Small intestine (tissue), 7 donors: ENCODE measurements at regions not wholly inside any gene's neighbourhood (a gene's known extent, or its start where the extent isn't known, plus 50 kb on each side); places are given as distances from the start of the nearest gene placed in this dataset.
A peak's percentile ranks its signal among the peaks of the same experiment; 100 is the strongest.
"Not testable (repeated sequence)": the region's sequence is repeated elsewhere in the genome, so short reads cannot be mapped to it uniquely, and the experiment has no call there.

Source experiments
- DNase-seq, 2 donors: peaks; one replicate each; pipeline versions ENCODE4 v3.0.0 to v3.0.0-alpha.2; 2013
- FAIRE-seq: peaks from 2 replicates; lab custom pipeline; 2012; peaks lifted over from hg19 to GRCh38; lab: Jason Lieb, UNC
- H3K27ac ChIP-seq, 3 donors: one replicate each; pipeline ENCODE4 v1.5.1; 2013; ENCODE audit warnings: low read length in 2 of 3, mild to moderate bottlenecking in 2 of 3, control low read depth in 1 of 3, inconsistent platforms in 1 of 3, low read depth in 1 of 3, moderate library complexity in 1 of 3
- H3K27me3 ChIP-seq, 3 donors: one replicate each; pipeline ENCODE4 v1.6.1; 2013; ENCODE audit warnings: low read length in 3 of 3, inconsistent platforms in 1 of 3; ENCODE audit not compliant: control insufficient read depth in 3 of 3, insufficient read depth in 3 of 3
- H3K36me3 ChIP-seq, 3 donors: one replicate each; pipeline ENCODE4 v1.6.1; 2013; ENCODE audit warnings: low read length in 3 of 3, inconsistent platforms in 1 of 3, low read depth in 1 of 3, mild to moderate bottlenecking in 1 of 3, moderate library complexity in 1 of 3; ENCODE audit not compliant: control insufficient read depth in 3 of 3, insufficient read depth in 2 of 3
- H3K4me1 ChIP-seq, 3 donors: one replicate each; pipeline ENCODE4 v1.6.1; 2013; ENCODE audit warnings: low read length in 2 of 3, inconsistent platforms in 1 of 3, low read depth in 1 of 3, mild to moderate bottlenecking in 1 of 3, moderate library complexity in 1 of 3; ENCODE audit not compliant: control insufficient read depth in 3 of 3, insufficient read depth in 2 of 3
- H3K4me3 ChIP-seq, 3 donors: one replicate each; pipeline ENCODE4 v1.5.1; 2013; ENCODE audit warnings: low read length in 3 of 3, control low read depth in 1 of 3, inconsistent platforms in 1 of 3, low read depth in 1 of 3, mild to moderate bottlenecking in 1 of 3, moderate library complexity in 1 of 3
- H3K9me3 ChIP-seq, 2 donors: one replicate each; pipeline ENCODE4 v1.6.1; 2013; ENCODE audit warnings: low read depth in 1 of 2, low read length in 1 of 2; ENCODE audit not compliant: control insufficient read depth in 2 of 2, insufficient read depth in 1 of 2
- WGBS, 3 donors: extraction: QIAGEN DNeasy Blood & Tissue Kit; methylation state at CpG; one replicate each; pipeline ENCODE4 v1.1.7; 2013; 5-methylcytosine and 5-hydroxymethylcytosine counted together
- donor health status: healthy with polysubstance abuse.
- donor health status: control.
- donor health status: control.
- donor health status: Bipolar disorder and iron deficiency.
- donor health status: healthy.

DNA sequence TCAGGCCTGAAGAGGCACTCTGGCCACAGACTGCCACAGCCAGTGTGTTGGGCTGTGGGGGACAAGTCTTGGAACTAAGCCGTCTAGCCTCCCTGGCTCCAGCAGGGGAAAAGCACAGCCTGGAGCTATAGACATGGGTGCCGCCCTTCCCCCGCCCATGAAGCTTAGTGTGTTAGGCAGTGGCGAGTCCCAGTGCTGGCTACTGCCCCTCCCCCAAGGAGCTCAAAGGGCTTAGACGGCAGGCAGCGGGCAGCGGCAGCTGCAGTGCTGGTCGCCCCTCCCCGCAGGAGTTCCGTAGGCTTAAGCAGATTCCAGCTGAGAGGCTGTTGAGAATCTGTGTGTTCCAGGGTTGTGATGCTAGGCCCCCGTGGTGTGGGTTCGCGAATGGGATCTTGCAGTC, 135.8 kb upstream of the RORA start:
- no peak overlapping the region for H3K4me3 ChIP-seq
- H3K27ac ChIP-seq: no peak overlapping the region
- H3K36me3 ChIP-seq: no peaks in the 10 kb centered on the region
- DNase-seq: no peak
- no peak for FAIRE-seq
- WGBS, 3 donors: 41 to 51% (median 46%) methylated on average over 13 of the region's 13 CpGs
- no peaks in the 10 kb centered on the region for H3K4me1 ChIP-seq
- no peaks in the 10 kb centered on the region for H3K9me3 ChIP-seq
- H3K27me3 ChIP-seq: peaks cover 0 to 8% (median 0%) of the 10 kb centered on the region in 3 donors

DNA sequence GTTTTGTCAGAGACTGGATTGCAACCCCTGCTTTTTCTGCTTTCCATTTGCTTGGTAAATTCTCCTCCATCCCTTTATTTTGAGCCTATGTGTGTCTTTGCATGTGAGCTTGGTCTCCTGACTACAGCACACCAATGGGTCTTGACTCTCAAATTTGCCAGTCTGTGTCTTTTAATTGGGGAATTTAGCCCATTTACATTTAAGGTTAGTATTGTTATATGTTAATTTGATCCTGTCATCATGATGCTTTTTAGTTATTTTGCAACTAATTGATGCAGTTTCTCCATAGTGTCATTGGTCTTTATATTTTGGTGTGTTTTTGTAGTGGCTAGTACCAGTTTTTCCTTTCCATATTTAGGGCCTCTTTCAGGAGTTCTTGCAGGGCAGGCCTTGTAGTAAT, 133.8 kb upstream of the RORA start:
- H3K4me3 ChIP-seq, H3K27me3 ChIP-seq, H3K36me3 ChIP-seq, H3K27ac ChIP-seq, H3K9me3 ChIP-seq, FAIRE-seq, DNase-seq, H3K4me1 ChIP-seq: not testable (repeated sequence)

DNA sequence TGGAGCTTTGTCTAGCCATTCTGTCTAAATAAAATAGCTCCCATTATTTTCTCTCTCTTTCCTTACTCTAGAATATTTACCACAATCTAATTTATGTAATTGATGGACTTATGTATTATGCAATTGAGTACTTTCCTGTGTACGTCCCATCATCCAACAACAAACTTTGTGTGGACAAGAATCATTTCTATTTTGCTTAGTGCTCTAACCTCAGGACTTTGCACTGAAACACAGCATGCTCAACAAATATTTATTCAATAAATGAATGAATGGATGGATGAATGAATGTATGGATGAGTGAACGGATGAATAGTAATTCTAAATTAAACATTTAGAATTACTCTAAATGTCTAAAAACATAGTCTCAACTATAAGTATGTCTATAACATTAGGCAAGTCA, 115.2 kb upstream of the RORA start:
- Histone ChIP-seq H3K27ac (no peak overlapping the region), H3K27me3 (peaks cover 0 to 2% (median 0%) of the 10 kb centered on the region in 3 donors), H3K36me3 (no peaks in the 10 kb centered on the region), H3K4me3 (no peak overlapping the region), H3K9me3 (no peaks in the 10 kb centered on the region), H3K4me1 (no peaks in the 10 kb centered on the region)
- FAIRE-seq (no peak), DNase-seq (no peak)
- 73 to 82% (median 77%) methylated on average over 2 of the region's 2 CpGs for WGBS, 3 donors

DNA sequence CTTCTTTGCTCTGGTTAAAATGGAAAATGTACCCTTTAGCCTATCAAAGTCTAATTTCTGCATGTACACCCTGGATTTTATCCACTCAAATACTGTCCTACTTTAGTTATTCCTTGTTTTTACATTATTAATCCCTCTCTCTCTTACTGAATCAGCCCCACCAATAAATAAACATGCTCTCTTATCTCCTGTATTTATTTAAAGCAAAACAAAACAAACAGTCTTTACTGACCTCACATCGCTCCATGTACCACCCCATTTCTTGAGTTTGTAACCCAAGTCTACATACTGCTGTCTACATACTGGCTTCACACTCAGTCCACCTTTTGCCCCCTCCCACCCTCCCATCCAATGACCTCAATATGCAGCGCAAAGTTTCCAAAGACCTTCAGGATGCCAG, 113.3 kb upstream of the RORA start:
- DNase-seq: no peak
- H3K27me3 ChIP-seq: peaks cover 0 to 2% (median 0%) of the 10 kb centered on the region in 3 donors
- H3K9me3 ChIP-seq: no peaks in the 10 kb centered on the region
- no peak overlapping the region for H3K27ac ChIP-seq
- 61 to 83% (median 77%) methylated on average over 2 of the region's 2 CpGs for WGBS, 3 donors
- H3K36me3 ChIP-seq: no peaks in the 10 kb centered on the region
- no peaks in the 10 kb centered on the region for H3K4me1 ChIP-seq
- FAIRE-seq: no peak
- no peak overlapping the region for H3K4me3 ChIP-seq

DNA sequence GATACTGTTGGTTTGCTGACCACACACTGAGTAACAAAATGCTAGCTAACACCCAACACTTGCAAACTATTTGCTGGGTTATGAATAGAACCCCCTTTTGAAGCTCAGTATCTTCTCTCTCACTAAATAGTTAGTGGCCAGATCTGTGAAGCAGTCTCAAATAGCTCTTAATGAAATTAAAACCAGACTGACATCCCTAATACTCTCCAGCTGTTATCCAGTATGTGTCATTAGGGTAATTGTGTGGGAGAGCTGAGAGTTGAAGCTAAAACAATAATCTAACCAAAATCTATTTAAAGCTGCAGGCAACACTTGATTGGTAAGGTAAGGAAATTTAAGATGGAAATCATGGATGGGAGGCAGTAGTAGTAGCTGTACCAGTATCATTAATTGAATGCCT, 110.4 kb upstream of the RORA start:
- Histone ChIP-seq H3K27ac (no peak overlapping the region), H3K27me3 (peaks cover 0 to 2% (median 0%) of the 10 kb centered on the region in 3 donors), H3K4me3 (no peak overlapping the region), H3K4me1 (no peaks in the 10 kb centered on the region), H3K9me3 (peaks cover 0 to 4% of the 10 kb centered on the region in 2 donors), H3K36me3 (no peaks in the 10 kb centered on the region)
- DNase-seq (no peak), FAIRE-seq (no peak)

DNA sequence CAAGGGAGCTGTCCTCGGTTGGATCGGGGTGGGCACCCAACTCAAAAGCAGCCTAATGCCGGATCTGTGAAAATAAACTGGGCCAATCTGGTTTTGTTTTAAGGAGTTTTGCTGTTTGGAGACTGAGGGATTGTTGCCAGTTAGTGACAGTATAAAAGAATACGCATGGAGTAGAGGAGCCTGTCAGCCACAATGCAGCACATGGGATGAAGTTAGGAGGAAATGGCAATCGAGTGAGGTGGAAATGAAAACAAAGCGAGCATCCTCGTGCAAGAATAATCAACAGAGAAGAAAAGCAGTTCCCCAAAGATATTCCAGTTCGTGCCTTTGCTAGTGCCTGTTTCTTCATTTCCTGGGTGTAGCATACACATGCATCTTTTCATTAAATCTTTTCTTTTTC, 108.4 kb upstream of the RORA start:
- DNase-seq (no peak), FAIRE-seq (no peak)
- H3K27me3 ChIP-seq: peaks cover 0 to 4% (median 0%) of the 10 kb centered on the region in 3 donors
- whole genome bisulfite sequencing, 3 donors: 77 to 87% (median 86%) methylated on average over 8 of the region's 8 CpGs
- no peaks in the 10 kb centered on the region for H3K4me1 ChIP-seq
- no peak overlapping the region for H3K4me3 ChIP-seq
- H3K36me3 ChIP-seq: no peaks in the 10 kb centered on the region
- H3K27ac ChIP-seq: no peak overlapping the region
- peaks cover 0 to 8% of the 10 kb centered on the region in 2 donors for H3K9me3 ChIP-seq

DNA sequence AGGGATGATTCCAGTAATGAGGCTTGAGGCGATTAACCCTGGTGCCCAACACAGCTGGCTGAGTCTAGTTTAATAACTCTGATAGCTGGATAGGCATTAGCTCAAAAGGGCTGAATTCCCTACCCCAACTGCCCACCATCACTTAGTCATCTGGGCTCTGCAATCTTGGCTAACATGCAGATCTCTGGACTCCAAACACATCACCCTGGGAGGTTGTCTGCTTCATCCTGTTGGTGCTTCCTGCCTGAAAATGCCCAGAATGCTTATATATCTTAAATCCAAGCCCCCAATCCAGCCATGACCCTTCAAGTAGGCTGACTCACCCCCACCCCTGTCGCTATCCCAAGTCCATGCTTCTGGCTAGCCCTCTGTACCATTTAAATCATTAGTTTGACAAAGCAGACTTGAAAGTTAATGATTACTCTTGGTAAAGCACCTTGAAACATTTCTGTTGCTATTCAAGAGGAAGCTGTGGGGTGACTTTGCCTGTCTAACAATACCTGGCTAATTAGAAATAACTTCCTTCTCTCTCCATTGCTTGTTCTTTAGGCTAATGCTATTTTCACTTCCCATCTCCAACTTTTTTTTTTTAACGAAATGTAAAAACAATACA, 107.0 kb upstream of the RORA start:
- H3K27ac ChIP-seq: no peak overlapping the region
- peaks cover 0 to 2% (median 0%) of the 10 kb centered on the region in 3 donors for H3K27me3 ChIP-seq
- H3K9me3 ChIP-seq: peaks cover 0 to 8% of the 10 kb centered on the region in 2 donors
- H3K4me1 ChIP-seq: no peaks in the 10 kb centered on the region
- no peak for FAIRE-seq
- 45 to 70% (median 51%) methylated on average over 3 of the region's 3 CpGs for WGBS, 3 donors
- no peaks in the 10 kb centered on the region for H3K36me3 ChIP-seq
- no peak overlapping the region for H3K4me3 ChIP-seq
- peak in 1 of 2 donors; percentile 53 for DNase-seq

DNA sequence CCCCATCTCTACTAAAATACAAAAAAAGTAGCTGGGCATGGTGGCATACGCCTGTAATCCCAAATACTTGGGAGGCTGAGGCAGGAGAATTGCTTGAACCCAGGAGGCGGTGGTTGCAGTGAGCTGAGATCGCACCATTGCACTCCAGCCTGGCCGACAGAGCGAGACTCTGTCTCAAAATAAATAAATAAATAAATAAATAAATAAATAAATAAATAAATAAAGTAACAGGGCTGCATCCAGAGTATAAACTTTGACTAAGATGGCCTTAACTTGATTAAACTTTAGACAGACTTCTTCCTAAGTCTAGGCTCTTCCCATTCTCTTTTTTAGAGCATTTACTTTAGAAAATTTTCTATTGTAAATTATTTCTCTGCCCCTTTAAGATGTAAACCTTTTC, 105.6 kb upstream of the RORA start:
- H3K9me3 ChIP-seq, H3K36me3 ChIP-seq, H3K27ac ChIP-seq, H3K27me3 ChIP-seq, DNase-seq, FAIRE-seq, H3K4me3 ChIP-seq, H3K4me1 ChIP-seq: not testable (repeated sequence)
- WGBS, 3 donors: 90 to 96% (median 94%) methylated on average over 5 of the region's 5 CpGs

DNA sequence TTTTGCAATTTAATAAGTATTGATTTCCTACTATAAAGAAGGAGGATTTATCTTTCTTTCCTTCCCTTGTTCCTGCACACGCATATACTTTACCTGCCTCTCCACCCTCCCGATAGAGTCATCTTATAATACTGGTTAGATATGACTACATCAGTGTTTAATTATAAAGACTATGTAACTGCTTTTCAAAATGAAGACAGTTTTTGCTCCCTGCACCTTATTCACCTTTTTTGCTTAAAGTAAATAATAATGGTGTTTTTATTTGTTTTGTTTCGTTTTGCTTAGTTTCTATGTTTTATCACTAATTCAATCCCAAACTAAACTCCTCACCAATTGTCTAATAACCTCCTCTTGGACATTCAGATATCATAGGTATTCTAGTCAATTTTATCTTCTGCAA, 101.9 kb upstream of the RORA start:
- no peak for FAIRE-seq
- H3K27ac ChIP-seq: no peak overlapping the region
- no peak for DNase-seq
- H3K4me3 ChIP-seq: no peak overlapping the region
- peaks cover 0 to 8% of the 10 kb centered on the region in 2 donors for H3K9me3 ChIP-seq
- H3K36me3 ChIP-seq: no peaks in the 10 kb centered on the region
- H3K4me1 ChIP-seq: no peaks in the 10 kb centered on the region
- H3K27me3 ChIP-seq: peaks cover 0 to 2% (median 0%) of the 10 kb centered on the region in 3 donors
- WGBS, 3 donors: 71 to 84% (median 82%) methylated on average over 3 of the region's 3 CpGs
